Psoas muscle (tissue), 7 donors: ENCODE measurements at regions not wholly inside any gene's neighbourhood (a gene's known extent, or its start where the extent isn't known, plus 50 kb on each side); places are given as distances from the start of the nearest gene placed in this dataset.

Source experiments
- ATAC-seq, 4 donors: fragments of 200-7000 bp; cut with Tn5 transposase; one replicate each; pipeline ENCODE4 v1.9.1; 2020; ENCODE audit warnings: moderate library complexity in 3 of 4, mild to moderate bottlenecking in 2 of 4
- DNase-seq, 2 donors: peaks; one replicate each; pipeline ENCODE4 v3.0.0-alpha.2; 2020
- H3K27ac ChIP-seq: fragments of 200-600 bp; one replicate; pipeline ENCODE4 v1.8.0; 2022
- H3K27me3 ChIP-seq, 3 donors: fragments of 200-600 bp in 1 of 3; one replicate each; pipeline versions ENCODE4 v1.6.1 to v1.8.0; 2013 to 2022; ENCODE audit warnings: low read length in 2 of 3, mild to moderate bottlenecking in 2 of 3, moderate library complexity in 1 of 3; ENCODE audit not compliant: insufficient read depth in 3 of 3
- H3K36me3 ChIP-seq, 2 donors: fragments of 200-600 bp in 1 of 2; one replicate each; pipeline versions ENCODE4 v1.6.1 to v1.8.0; 2013 to 2022; ENCODE audit warnings: low read depth in 1 of 2, mild to moderate bottlenecking in 1 of 2, moderate library complexity in 1 of 2; ENCODE audit not compliant: insufficient read depth in 1 of 2
- H3K4me1 ChIP-seq: fragments of 200-600 bp; one replicate; pipeline ENCODE4 v1.8.0; 2022
- H3K4me3 ChIP-seq: fragments of 200-600 bp; one replicate; pipeline ENCODE4 v1.8.0; 2022; ENCODE audit warnings: mild to moderate bottlenecking
- H3K9me3 ChIP-seq: fragments of 200-600 bp; one replicate; pipeline ENCODE4 v1.8.0; 2022
- CTCF ChIP-seq: fragments of 200-600 bp; IDR thresholded peaks from one replicate; pipeline ENCODE4 v1.8.0; 2022; ENCODE audit warnings: antibody characterized with exemption
- WGBS, 3 donors: extraction: QIAGEN DNeasy Blood & Tissue Kit; methylation state at CpG; one replicate each; pipeline versions ENCODE4 v1.1.6 to v1.1.7; 2013; 5-methylcytosine and 5-hydroxymethylcytosine counted together
- intact Hi-C, 2 donors: fragments of 100-400 bp; cut with DNase I; formaldehyde crosslinking; loops; one replicate each; pipeline versions ENCODE4 v1.11.0 to v1.14.2; 2022
- donor health status: healthy with polysubstance abuse.
- donor health status: DM: no; HTN: no; CAD: no; lungs with moderate emphysema.
- donor health status: Bipolar disorder and iron deficiency.
- donor health status: healthy.
- donor health status: DM: yes; HTN: yes; CAD: no.
- donor health status: DM: no; HTN: no; CAD: no.
- donor health status: DM: yes; HTN: yes; CAD: no.

GRCh38 chr3:124163689-124164088 is 171.8 kb upstream of the ROPN1 start:
- intact Hi-C loops, result no loop called here
- TF ChIP-seq CTCF, result no peak
- Histone ChIP-seq H3K27me3 (no peaks in the 10 kb centered on the region), H3K4me1 (no peaks in the 10 kb centered on the region), H3K27ac (no peak overlapping the region), H3K36me3 (no peaks in the 10 kb centered on the region), H3K9me3 (no peaks in the 10 kb centered on the region), H3K4me3 (no peak overlapping the region)
- DNase-seq (no peak), ATAC-seq (peak in 1 of 4 donors; percentile 54)

- intact Hi-C loops, result no loop called here
- DNase-seq (no peak), ATAC-seq (no peak)
- Histone ChIP-seq H3K27me3 (no peaks in the 10 kb centered on the region), H3K9me3 (no peaks in the 10 kb centered on the region), H3K36me3 (no peaks in the 10 kb centered on the region), H3K27ac (no peak overlapping the region), H3K4me1 (no peaks in the 10 kb centered on the region), H3K4me3 (no peak overlapping the region)
- TF ChIP-seq CTCF, result no peak
Observed at GRCh38 chr3:124168271-124168670, 176.3 kb upstream of the ROPN1 start.

- H3K27ac ChIP-seq, result no peak overlapping the region
- ATAC-seq, result no peak
- no peaks in the 10 kb centered on the region for H3K4me1 ChIP-seq
- WGBS, 3 donors, result 77 to 94% (median 91%) methylated on average over 2 of the region's 2 CpGs
- no peaks in the 10 kb centered on the region for H3K27me3 ChIP-seq
- intact Hi-C loops, result no loop called here
- no peaks in the 10 kb centered on the region for H3K9me3 ChIP-seq
- H3K4me3 ChIP-seq, result no peak overlapping the region
- DNase-seq, result no peak
- H3K36me3 ChIP-seq, result no peaks in the 10 kb centered on the region
- TF ChIP-seq CTCF, result no peak
Observed at GRCh38 chr3:124172283-124172682, 180.4 kb upstream of the ROPN1 start.

GRCh38 chr3:124172816-124173215 is 180.9 kb upstream of the ROPN1 start:
- DNase-seq, result no peak
- no peak for ATAC-seq
- no peaks in the 10 kb centered on the region for H3K9me3 ChIP-seq
- H3K27ac ChIP-seq, result no peak overlapping the region
- H3K4me3 ChIP-seq, result no peak overlapping the region
- intact Hi-C loops, result no loop called here
- H3K27me3 ChIP-seq, result no peaks in the 10 kb centered on the region
- no peaks in the 10 kb centered on the region for H3K4me1 ChIP-seq
- no peak for TF ChIP-seq CTCF
- H3K36me3 ChIP-seq, result no peaks in the 10 kb centered on the region

- Histone ChIP-seq H3K9me3 (no peaks in the 10 kb centered on the region), H3K4me3 (no peak overlapping the region), H3K27ac (no peak overlapping the region), H3K4me1 (no peaks in the 10 kb centered on the region), H3K36me3 (no peaks in the 10 kb centered on the region), H3K27me3 (no peaks in the 10 kb centered on the region)
- no peak for ATAC-seq
- intact Hi-C loops, result no loop called here
- DNase-seq, result no peak
- WGBS, 3 donors, result 39 to 52% (median 41%) methylated on average over 3 of the region's 3 CpGs
- TF ChIP-seq CTCF, result no peak
Observed at GRCh38 chr3:124174476-124174875, 182.6 kb upstream of the ROPN1 start.
